ENCODE measurements at regions not wholly inside any gene's neighbourhood (a gene's known extent, or its start where the extent isn't known, plus 50 kb on each side); places are given as distances from the start of the nearest gene placed in this dataset.

DNA sequence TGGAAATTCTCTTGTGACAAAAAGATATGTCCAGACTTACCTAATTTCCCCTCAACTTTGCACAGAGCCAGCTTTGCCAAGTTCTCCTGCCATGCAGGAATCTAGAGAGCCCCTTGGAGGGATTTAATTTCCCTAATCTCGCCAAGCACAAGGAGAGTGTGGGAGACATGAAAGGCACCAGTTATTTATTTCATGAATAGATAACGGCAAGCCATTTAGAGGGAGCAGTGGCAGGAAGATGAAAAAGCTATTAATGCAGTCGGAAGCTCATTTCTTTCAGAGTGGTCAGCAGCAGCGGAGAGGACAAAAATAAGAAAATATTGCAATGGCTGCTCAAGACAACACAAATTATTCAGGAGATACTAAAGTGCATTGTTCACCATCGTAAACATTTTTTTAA is 150.9 kb upstream of the WSCD2 start:
- no peak for DNase-seq (ENCODE audit: low read depth in 3 of 3)

- no peak for DNase-seq (ENCODE audit: low read depth in 3 of 3)
Observed at GRCh38 chr12:107978641-107979040, 150.4 kb upstream of the WSCD2 start.

DNA sequence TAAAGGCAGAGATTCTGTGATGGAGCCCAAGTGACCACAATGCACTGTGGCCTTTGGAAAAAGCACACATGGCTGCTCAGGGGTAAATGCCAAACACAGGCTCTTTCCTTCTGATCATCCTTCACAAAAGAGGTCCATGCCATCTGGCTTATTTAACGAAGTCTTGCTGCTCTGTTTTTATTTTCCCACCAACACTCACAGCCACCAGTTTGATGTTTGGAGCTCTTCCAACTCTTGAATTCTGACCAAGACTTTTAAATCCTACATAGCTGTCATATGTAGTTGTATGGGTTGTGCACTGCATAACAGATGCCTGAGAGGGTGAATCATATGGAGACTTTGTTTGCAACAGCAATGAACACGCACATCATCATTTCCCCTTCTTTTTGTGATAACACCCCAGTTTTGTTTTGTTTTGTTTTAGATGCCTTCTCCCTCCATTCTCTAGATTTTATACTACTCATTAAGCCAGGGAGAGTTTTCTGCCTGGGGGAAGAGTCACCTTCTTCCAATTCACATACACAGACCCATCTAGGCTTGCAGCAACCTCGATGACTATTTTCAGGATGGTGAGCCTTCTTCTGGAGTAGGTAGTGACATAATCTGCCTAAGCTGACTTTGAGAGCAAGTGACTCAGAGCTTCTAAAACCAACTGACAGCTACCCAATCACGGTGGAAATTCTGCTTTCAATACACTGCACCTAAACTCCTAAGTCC is 145.2 kb upstream of the WSCD2 start:
- no peak for DNase-seq (ENCODE audit: low read depth in 3 of 3)

GRCh38 chr12:107984973-107985372 is 144.1 kb upstream of the WSCD2 start:
- no peak for DNase-seq (ENCODE audit: low read depth in 3 of 3)

- DNase-seq (ENCODE audit: low read depth in 3 of 3): no peak
Observed at GRCh38 chr12:107986183-107986582, 142.9 kb upstream of the WSCD2 start.

DNA sequence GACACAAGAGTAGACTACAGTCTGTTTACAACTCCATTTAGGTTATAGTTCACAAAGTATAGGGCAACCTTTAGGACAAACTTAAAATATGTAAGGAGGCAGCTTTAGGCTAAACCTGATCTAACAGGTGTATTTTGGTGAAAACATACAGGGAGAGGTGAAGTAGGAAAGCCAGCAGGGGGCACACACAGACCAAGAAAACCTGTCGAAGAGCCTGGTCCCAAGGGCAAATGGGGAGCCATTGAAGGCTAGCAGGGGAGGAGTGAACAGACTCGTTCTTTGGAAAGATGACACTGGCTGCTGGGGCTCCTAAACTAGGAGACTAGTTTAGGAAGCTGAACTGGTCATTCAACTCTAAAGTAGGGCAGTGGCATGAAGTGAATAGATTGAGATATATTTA is 138.8 kb upstream of the WSCD2 start:
- peak in 2 of 3 experiments; percentile 1 to 15 for DNase-seq (ENCODE audit: low read depth in 3 of 3)

GRCh38 chr12:107992029-107992428 is 137.1 kb upstream of the WSCD2 start:
- no peak for DNase-seq (ENCODE audit: low read depth in 3 of 3)

DNA sequence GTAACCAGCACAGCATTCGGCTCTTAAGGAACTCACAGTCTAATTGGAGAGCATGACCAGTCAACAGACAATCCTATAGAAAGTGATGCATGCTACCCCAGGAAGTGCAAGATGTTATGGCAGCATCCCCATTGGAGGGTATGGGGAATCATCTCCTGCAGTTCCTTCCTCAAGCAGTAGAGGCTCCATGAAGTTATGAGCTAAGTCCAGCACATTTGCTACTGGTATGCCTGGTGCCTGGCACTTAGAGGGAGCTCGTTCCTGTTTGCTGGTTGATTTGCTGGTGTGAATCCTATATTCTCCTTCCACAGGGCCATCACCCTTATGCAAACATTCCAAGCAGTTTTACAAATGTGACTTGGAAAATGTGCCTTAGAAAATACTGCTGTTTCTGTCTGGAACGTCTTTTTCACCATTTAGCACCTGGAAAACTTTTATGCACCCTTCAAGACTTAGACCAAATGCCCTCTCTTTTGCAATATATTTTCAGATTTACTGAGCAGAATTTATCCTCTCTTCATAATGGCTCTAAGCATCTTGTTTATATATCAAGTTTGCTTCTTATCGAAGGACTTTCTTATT is 136.1 kb upstream of the WSCD2 start:
- DNase-seq (ENCODE audit: low read depth in 3 of 3): no peak

DNA sequence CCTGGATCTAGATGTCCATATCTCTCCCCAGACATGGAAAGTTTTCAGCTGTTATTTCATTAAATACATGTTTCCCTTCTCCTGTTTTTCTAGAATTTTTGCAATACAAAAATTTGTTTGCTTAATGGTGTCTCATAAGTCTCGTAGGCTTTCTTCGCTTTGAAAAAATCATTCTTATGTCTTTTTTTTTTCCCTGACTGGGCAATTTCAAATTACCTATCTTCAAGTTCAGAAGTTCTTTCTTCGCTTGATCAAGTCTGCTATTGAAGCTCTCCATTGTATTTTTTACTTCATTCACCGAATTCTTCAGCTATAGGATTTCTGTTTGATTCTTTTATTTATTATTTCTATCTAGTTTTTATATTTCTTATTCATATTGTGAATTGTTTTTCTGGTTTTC is 130.2 kb upstream of the WSCD2 start:
- DNase-seq (ENCODE audit: low read depth in 3 of 3): no peak

GRCh38 chr12:108000111-108000510 is 129.0 kb upstream of the WSCD2 start:
- DNase-seq (ENCODE audit: low read depth in 3 of 3): no peak

DNA sequence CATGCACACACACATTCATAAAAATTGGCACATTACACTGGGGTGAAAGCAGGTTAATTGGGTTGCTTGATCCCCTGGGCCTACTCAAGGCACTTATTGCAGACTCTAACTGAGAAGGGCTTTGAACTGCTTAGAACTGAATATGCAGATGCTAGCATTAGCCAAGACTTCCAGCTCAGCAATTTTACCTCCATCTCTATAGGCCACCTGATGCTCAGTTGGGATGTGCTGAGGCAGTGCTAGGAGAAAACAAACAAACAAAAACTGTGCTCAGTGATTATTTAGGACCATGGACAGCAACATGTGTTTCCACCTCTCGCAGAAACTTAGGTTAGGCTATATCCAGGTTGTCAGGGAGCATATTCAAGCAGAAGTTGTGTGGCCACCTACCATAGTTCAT is 124.8 kb upstream of the WSCD2 start:
- no peak for DNase-seq (ENCODE audit: low read depth in 3 of 3)

DNA sequence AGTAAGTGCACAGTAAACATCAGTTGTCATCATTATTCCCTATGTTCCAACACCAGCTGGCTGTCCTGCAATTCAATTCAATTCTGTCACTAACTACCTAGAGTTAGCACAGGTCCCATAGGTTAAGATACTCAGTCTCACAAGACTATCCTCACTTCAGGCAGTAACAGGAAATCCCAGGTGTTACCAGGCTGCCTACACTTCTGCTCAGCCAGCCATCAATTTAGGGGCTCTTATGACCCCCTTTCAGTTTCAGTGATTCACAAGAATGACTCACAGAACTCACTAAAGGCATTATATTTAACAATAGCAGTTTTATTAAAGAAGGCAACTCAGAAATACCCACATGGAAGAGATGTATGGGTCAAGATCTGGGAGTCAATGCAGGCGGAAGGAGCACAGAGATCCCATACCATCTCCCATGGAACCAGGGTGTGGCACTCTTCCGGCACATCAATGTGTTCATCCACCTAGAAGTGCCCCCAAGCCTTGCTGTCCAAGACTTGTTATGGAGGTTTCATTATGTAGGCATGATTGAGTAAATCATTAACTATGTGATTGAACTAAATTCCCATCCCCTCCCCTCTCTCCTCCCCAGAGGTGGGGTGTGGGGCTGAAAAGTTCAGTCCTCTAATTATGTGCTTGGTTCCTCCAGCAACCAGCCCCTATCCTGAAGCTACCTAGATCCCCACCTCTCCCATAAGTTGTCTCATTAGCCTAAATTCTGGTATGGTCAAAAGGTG is 120.8 kb upstream of the WSCD2 start:
- no peak for DNase-seq (ENCODE audit: low read depth in 3 of 3)

DNA sequence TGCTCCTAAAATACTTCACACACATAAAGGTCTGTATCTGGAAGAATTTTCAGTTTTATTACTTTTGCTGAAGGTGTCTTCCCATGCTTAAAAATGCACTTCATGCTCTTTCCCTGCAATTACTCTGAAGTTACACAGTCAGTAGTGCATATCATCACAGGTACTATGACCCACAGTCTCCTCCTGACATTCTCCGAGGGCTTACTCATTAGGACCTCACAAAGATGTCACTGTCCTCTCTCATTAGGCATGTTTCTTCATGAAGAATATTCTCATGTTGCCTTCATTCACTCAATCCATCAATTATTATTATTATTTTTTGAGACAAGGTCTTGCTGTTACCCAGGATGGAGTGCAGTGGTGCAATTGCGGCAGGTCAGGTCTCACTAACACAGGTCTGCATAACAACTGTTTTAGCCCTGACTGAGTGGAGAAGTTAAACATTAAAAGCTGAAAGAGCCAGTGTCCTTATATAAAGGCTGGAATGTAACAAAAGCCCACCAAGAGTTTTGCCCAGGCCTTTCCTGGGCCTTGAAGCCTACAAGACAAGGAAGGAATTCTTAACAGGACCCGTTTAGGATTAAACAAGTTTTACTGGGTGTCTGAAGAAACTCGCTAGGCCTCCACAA is 119.5 kb upstream of the WSCD2 start:
- no peak for DNase-seq (ENCODE audit: low read depth in 3 of 3)

- no peak for DNase-seq (ENCODE audit: low read depth in 3 of 3)
Observed at GRCh38 chr12:108016022-108016564, 113.0 kb upstream of the WSCD2 start.

GRCh38 chr12:108017472-108018057 is 111.5 kb upstream of the WSCD2 start:
- no peak for DNase-seq (ENCODE audit: low read depth in 3 of 3)

DNA sequence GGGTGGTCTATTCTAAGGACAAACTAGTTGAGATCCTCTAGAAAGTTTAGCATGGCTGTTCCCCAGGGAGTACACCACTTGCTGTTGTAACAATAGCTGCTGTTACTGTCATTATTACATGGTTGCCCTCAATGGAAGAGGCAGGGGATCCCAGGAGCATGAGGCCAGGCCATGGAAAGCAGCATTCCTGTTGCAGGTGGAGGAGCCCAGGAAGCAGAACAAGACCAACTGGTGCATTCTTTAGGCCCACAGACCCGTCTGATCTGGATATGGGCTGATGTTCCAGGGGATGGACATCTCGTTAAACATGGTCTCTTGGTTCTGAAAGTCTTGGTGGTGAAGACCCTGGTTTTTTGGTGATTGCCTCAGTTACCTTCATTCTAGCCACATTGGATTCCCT is 109.2 kb upstream of the WSCD2 start:
- DNase-seq (ENCODE audit: low read depth in 3 of 3): no peak

GRCh38 chr12:108021141-108021540 is 107.9 kb upstream of the WSCD2 start:
- DNase-seq (ENCODE audit: low read depth in 3 of 3): no peak

DNA sequence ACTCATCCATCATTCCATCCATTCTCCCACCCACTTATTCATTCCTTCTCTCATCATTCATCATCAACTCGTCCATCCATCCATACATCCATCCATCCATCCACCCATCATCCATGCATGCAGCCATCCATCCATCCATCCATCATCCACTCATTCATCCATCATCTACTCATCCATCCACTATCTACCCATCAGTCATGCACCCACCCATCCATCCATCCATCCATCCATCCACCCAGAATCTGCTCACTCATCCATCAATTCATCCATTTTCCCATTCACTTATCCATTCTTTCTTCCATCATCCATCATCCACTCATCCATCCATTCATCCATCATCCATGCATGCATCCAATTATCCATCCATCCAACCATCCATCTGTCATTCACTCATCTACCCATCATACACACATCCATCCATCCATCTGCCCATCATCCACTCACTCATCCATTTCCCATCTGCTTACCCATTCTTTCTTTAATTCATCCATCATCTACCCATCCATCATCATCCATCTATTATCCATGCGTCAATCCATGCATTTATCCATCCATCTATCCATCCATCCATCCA is 107.1 kb upstream of the WSCD2 start:
- DNase-seq (ENCODE audit: low read depth in 3 of 3): no peak

DNA sequence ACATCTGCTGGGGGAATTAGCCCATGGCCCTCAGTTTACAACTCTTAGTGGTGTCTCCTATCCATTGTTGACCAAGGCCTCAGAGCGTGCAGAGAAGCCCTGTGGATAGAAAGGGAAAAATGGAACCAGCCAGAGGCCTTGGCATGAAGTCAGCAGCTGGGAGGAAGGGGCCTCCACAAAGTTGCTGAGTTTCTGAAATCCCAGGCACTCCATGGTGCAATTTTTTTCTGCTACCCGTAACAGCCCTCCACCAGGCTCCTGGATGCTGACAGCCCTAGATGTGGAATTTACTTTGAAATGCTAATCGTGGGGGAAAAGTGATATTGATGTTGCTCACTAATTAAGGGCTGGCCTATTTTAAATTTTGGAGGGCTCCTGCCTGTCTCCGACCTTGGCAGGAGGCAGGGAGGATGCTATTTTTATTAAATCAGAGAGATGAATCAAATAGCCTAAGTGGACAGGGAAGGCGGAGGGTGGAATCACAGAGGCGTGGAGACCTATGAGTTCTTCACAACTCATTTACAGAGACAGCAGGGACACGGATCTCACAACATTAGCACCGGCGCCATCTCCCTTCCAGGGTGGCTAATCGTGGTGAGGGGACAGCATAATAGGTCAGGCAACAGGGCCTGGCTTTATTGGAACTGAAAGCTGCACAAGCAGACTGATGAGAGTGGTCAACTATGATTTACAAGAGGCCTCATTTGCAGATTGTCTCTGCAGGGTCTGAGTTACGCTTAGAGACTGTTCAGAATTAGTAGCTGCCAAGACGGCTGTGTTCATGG is 99.8 kb upstream of the WSCD2 start:
- no peak for DNase-seq (ENCODE audit: low read depth in 3 of 3)

GRCh38 chr12:108033090-108033489 is 96.0 kb upstream of the WSCD2 start:
- no peak for DNase-seq (ENCODE audit: low read depth in 3 of 3)

DNA sequence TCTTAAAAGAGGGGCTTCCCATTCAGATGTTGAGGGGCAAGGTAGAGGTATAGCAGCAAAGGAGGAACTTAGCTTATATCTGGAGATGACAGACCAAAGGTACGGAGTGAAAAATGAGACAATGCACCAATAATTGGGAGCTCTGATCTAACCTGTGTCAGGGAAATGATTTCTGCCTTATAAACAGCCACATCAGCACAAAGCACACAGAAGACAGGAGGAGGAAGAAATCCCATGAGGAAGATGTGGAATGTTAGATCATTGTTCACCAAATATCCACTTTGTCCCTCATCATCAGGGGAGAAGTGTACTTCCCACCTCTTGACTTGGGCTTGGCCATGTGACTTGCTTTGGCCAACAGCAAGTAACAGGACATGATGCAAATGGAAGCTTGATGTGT is 93.7 kb upstream of the WSCD2 start:
- no peak for DNase-seq (ENCODE audit: low read depth in 3 of 3)

All from stimulated activated CD4-positive, alpha-beta T cell treated with anti-CD3 and anti-CD28 coated beads, TNF-alpha, amount 100 ng/mL, for 24 hours (primary cell).